Uterus (tissue), 2 donors: ENCODE measurements at regions not wholly inside any gene's neighbourhood (a gene's known extent, or its start where the extent isn't known, plus 50 kb on each side); places are given as distances from the start of the nearest gene placed in this dataset.

Source experiments
- CTCF ChIP-seq, 4 experiments: fragments of 200-600 bp in 2 of 4; fragments of 450-650 bp in 2 of 4; sonication (generic) in 2 of 4; IDR thresholded peaks; one replicate each; pipeline ENCODE4 v1.5.1; 2016 to 2019; ENCODE audit warnings: antibody characterized with exemption in 4 of 4, mild to moderate bottlenecking in 2 of 4, moderate library complexity in 1 of 4
- POLR2A ChIP-seq, 2 donors: fragments of 450-650 bp; IDR thresholded peaks; one replicate each; pipeline ENCODE4 v1.6.1; 2016; ENCODE audit warnings: antibody characterized with exemption in 2 of 2, mild to moderate bottlenecking in 1 of 2, moderate library complexity in 1 of 2

GRCh38 chr9:28056006-28056405 lies 482.7 kb upstream of the C9orf72 start:
- TF ChIP-seq CTCF (IDR thresholded peaks at IDR 0.05) = no peak
- no peak for TF ChIP-seq POLR2A (IDR thresholded peaks at IDR 0.05)
